Astrocyte of the spinal cord (primary cell): ENCODE measurements at regions not wholly inside any gene's neighbourhood (a gene's known extent, or its start where the extent isn't known, plus 50 kb on each side); places are given as distances from the start of the nearest gene placed in this dataset.

Source experiments
- DNase-seq: peaks from one replicate; pipeline ENCODE4 v3.0.0; 2011; ENCODE audit warnings: low read depth, low spot score
- H3K4me3 ChIP-seq: 2 replicates; pipeline ENCODE4 v1.5.1; 2011; ENCODE audit warnings: low read depth, mild to moderate bottlenecking, low read length, moderate library complexity
- in situ Hi-C: cut with HindIII; loops from 2 replicates; pipeline ENCODE4 v1.10.0; 2017; ENCODE audit warnings: low sequenced_read_pairs
- TF ChIP-seq, protein P1 (sequence below): IDR thresholded peaks from 2 replicates; pipeline ENCODE4 v1.5.1; 2012; ENCODE audit warnings: low read depth, mild to moderate bottlenecking, low read length, inconsistent platforms

DNA sequence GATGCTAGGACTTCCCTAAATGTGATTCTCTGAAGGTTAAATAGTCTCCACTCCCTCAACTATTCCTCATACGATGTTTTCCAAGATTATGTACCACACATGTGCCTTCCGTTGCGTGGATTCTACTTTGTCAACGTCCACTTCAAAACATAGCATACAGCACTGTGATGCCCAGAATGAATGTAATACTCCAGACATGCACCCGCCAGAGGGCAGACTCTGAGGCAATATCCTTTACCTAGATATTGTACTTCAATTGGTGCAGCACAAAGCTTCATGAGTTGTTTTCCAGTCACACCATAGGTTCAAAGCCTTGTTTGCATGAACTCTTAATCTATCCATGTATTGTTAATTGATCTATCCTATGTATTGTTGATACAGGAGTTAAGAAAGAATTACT lies 201.0 kb upstream of the NABP1 start:
- H3K4me3 ChIP-seq = no peak overlapping the region
- TF ChIP-seq, protein P1, sequence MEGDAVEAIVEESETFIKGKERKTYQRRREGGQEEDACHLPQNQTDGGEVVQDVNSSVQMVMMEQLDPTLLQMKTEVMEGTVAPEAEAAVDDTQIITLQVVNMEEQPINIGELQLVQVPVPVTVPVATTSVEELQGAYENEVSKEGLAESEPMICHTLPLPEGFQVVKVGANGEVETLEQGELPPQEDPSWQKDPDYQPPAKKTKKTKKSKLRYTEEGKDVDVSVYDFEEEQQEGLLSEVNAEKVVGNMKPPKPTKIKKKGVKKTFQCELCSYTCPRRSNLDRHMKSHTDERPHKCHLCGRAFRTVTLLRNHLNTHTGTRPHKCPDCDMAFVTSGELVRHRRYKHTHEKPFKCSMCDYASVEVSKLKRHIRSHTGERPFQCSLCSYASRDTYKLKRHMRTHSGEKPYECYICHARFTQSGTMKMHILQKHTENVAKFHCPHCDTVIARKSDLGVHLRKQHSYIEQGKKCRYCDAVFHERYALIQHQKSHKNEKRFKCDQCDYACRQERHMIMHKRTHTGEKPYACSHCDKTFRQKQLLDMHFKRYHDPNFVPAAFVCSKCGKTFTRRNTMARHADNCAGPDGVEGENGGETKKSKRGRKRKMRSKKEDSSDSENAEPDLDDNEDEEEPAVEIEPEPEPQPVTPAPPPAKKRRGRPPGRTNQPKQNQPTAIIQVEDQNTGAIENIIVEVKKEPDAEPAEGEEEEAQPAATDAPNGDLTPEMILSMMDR = no peak
- in situ Hi-C loops = no loop called here
- no peak for DNase-seq

GRCh38 chr2:191478799-191479679 lies 198.9 kb upstream of the NABP1 start:
- in situ Hi-C loops = no loop called here
- peak; percentile 58 for DNase-seq
- H3K4me3 ChIP-seq = no peak overlapping the region
- TF ChIP-seq, protein P1 = no peak

GRCh38 chr2:191479680-191480023 lies 198.3 kb upstream of the NABP1 start:
- no peak for DNase-seq
- TF ChIP-seq, protein P1 = no peak
- in situ Hi-C loops = no loop called here
- H3K4me3 ChIP-seq = no peak overlapping the region

DNA sequence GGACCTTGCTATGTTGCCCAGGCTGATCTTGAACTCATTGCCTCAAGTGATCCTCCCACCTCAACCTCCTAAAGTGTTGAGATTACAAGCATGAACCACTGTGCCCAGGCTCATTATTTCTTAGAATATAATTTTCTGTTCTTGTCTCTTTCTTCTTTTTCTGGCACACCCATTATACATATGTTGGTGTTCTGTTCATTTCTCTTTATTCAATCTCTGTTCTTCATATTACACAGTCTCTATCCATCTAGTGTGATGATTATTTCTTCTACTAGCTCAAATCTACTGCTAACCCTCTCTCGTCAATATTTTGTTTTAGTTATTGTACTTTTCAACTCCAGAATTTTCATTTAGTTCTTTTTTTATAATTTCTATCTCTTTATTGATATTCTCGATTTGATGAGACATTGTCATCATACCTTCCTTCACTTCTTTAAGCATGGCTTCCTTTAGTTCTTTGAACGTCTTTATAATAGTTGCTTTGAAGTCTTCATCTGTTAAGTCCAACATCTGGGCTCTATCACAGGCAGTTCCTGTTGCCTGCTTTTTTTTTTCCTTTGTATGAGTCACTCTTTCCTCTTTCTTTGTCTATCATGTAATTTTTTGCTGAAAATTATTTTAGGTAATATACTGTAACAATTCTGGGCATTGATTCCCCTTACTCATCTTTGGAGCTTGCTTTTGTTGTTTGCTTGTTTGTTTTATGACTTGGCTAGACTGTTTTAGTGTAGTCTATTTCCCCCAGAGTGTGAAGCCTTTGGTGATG lies 196.4 kb upstream of the NABP1 start:
- peak; percentile 22 for DNase-seq
- TF ChIP-seq, protein P1 = no peak
- H3K4me3 ChIP-seq = no peak overlapping the region
- in situ Hi-C loops = no loop called here

DNA sequence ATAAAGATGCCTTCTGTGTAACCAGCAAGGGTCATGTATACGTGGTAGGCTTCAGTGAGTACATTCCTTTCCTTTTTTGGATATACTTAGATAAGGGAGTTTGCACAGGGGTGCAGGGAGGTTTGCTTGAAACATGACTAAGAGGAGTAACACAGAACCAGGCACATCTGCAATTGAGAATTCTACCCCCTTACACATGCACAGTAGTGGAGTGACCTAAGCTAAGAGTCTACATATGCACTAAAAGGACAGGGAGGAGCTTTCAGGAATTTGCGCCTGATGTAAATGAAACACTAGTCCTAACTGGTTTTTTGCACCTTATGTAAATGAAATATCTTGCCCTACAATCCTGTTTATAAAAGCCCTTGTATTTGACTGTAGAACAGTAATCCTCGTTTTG lies 194.8 kb upstream of the NABP1 start:
- no peak for DNase-seq
- in situ Hi-C loops = no loop called here
- H3K4me3 ChIP-seq = no peak overlapping the region
- TF ChIP-seq, protein P1 = no peak

DNA sequence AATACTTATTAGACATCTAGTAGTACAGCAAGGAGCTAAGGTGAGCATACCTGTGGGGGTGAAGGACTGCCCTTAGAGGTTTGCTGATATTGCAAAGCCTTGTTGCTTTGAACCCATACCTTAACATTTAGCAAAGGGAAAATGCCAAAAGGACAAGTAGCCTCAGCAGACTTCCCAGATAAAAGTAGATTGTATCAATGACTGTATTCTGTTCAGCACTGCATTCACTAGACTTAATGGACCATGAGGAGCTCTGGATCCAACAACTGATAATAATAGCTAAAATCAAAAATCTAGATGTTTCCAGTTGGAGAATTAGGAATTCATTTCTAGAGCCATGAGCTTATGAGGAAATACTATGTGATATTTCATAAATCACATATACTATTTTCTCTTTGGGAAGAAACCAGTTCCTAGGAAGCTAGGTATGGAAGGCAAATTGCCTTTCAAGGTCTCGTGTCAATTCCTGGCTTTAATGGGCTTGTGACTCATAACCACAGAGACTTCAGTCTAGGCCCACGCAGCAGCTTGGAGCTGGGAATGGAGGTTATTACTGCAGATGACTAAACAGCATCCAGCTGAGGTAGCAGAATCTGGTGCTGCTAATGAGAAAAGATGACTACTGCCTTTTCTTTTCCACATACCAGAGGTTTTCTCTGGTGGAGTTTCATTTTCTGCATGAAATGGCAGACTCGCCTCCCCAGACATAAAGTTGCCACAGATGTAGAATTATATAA lies 191.2 kb upstream of the NABP1 start:
- in situ Hi-C loops = no loop called here
- peak; percentile 98 for DNase-seq
- no peak overlapping the region for H3K4me3 ChIP-seq
- TF ChIP-seq, protein P1 = no peak
